ENCODE measurements at regions not wholly inside any gene's neighbourhood (a gene's known extent, or its start where the extent isn't known, plus 50 kb on each side); places are given as distances from the start of the nearest gene placed in this dataset.

DNA sequence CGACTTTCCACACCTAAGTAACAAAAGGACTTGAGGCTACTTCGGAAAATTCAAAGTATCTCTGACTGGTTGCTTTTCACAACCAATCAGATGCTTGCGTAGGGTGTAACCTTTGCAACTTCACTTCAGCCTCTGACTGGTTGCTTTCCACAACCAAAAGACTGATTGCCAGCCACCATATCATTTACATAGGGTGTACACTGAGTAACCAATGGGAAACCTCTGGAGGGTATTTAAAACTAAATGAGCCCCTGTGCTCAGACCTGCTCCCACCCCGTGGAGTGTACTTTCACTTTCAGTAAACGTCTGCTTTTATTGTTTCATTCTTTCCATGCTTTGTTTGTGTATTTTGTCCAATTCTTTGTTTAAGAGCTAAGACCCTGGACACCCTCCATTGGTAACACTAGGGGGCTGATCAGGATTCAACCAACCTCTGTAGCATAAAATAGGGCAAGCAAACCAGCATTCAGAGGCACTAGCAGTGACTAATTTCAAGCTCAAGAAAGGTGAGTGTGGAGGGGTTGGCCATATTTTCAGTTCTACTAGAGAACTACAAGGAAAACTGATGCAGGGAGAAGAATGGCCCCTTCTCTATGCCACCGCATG is 390.8 kb downstream of the POM121L12 start:
- H3K27ac ChIP-seq (ENCODE audit: low read length) = no peak overlapping the region
- H3K9ac ChIP-seq (ENCODE audit: low read length) = no peak overlapping the region
- H3K79me2 ChIP-seq (ENCODE audit: low read length) = no peaks in the 10 kb centered on the region
- no peak overlapping the region; the same call in 1 of the 2 replicates for H2AFZ ChIP-seq (ENCODE audit: low read depth, low read length)
- H3K4me1 ChIP-seq (ENCODE audit: low read length) = no peaks in the 10 kb centered on the region
- H3K9me3 ChIP-seq (ENCODE audit: insufficient read depth, low read length) = no peaks in the 10 kb centered on the region
- TF ChIP-seq EZH2phosphoT487 (IDR thresholded peaks at IDR 0.05; ENCODE audit: low read depth) = no peak
- TF ChIP-seq, protein P1, sequence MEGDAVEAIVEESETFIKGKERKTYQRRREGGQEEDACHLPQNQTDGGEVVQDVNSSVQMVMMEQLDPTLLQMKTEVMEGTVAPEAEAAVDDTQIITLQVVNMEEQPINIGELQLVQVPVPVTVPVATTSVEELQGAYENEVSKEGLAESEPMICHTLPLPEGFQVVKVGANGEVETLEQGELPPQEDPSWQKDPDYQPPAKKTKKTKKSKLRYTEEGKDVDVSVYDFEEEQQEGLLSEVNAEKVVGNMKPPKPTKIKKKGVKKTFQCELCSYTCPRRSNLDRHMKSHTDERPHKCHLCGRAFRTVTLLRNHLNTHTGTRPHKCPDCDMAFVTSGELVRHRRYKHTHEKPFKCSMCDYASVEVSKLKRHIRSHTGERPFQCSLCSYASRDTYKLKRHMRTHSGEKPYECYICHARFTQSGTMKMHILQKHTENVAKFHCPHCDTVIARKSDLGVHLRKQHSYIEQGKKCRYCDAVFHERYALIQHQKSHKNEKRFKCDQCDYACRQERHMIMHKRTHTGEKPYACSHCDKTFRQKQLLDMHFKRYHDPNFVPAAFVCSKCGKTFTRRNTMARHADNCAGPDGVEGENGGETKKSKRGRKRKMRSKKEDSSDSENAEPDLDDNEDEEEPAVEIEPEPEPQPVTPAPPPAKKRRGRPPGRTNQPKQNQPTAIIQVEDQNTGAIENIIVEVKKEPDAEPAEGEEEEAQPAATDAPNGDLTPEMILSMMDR (IDR thresholded peaks at IDR 0.05; ENCODE audit: low read depth, low read length) = no peak
- peak overlapping the region; percentile 27 for H3K4me2 ChIP-seq (ENCODE audit: low read length)
- no peak overlapping the region for H3K4me3 ChIP-seq (ENCODE audit: low read length)
- no peaks in the 10 kb centered on the region for H3K27me3 ChIP-seq (ENCODE audit: low read depth, low read length)
- no peaks in the 10 kb centered on the region for H4K20me1 ChIP-seq (ENCODE audit: insufficient read depth, low read length)
- H3K36me3 ChIP-seq (replicated peaks; ENCODE audit: low read depth, low read length) = no peaks in the 10 kb centered on the region

- no peaks in the 10 kb centered on the region for H3K27me3 ChIP-seq (ENCODE audit: low read depth, low read length)
- no peaks in the 10 kb centered on the region for H3K9me3 ChIP-seq (ENCODE audit: insufficient read depth, low read length)
- H3K79me2 ChIP-seq (ENCODE audit: low read length) = no peaks in the 10 kb centered on the region
- no peak overlapping the region for H3K4me3 ChIP-seq (ENCODE audit: low read length)
- H3K27ac ChIP-seq (ENCODE audit: low read length) = no peak overlapping the region
- no peaks in the 10 kb centered on the region for H3K4me1 ChIP-seq (ENCODE audit: low read length)
- no peak overlapping the region for H2AFZ ChIP-seq (ENCODE audit: low read depth, low read length)
- H3K4me2 ChIP-seq (ENCODE audit: low read length) = no peak overlapping the region
- H3K36me3 ChIP-seq (replicated peaks; ENCODE audit: low read depth, low read length) = no peaks in the 10 kb centered on the region
- no peaks in the 10 kb centered on the region for H4K20me1 ChIP-seq (ENCODE audit: insufficient read depth, low read length)
- TF ChIP-seq, protein P1 (IDR thresholded peaks at IDR 0.05; ENCODE audit: low read depth, low read length) = no peak
- TF ChIP-seq EZH2phosphoT487 (IDR thresholded peaks at IDR 0.05; ENCODE audit: low read depth) = no peak
- no peak overlapping the region for H3K9ac ChIP-seq (ENCODE audit: low read length)
Observed at GRCh38 chr7:53428045-53428444, 392.6 kb downstream of the POM121L12 start.

- no peak overlapping the region for H3K4me3 ChIP-seq (ENCODE audit: low read length)
- H2AFZ ChIP-seq (ENCODE audit: low read depth, low read length) = no peak overlapping the region
- no peak for TF ChIP-seq EZH2phosphoT487 (IDR thresholded peaks at IDR 0.05; ENCODE audit: low read depth)
- TF ChIP-seq, protein P1 (IDR thresholded peaks at IDR 0.05; ENCODE audit: low read depth, low read length) = no peak
- peaks cover 5% of the 10 kb centered on the region; the same call in 1 of the 2 replicates for H3K4me1 ChIP-seq (ENCODE audit: low read length)
- no peak overlapping the region for H3K27ac ChIP-seq (ENCODE audit: low read length)
- H3K4me2 ChIP-seq (ENCODE audit: low read length) = no peak overlapping the region
- H3K9me3 ChIP-seq (ENCODE audit: insufficient read depth, low read length) = no peaks in the 10 kb centered on the region
- H3K79me2 ChIP-seq (ENCODE audit: low read length) = no peaks in the 10 kb centered on the region
- no peak overlapping the region for H3K9ac ChIP-seq (ENCODE audit: low read length)
- H3K36me3 ChIP-seq (replicated peaks; ENCODE audit: low read depth, low read length) = no peaks in the 10 kb centered on the region
- H4K20me1 ChIP-seq (ENCODE audit: insufficient read depth, low read length) = no peaks in the 10 kb centered on the region
- no peaks in the 10 kb centered on the region for H3K27me3 ChIP-seq (ENCODE audit: low read depth, low read length)
Observed at GRCh38 chr7:53431901-53432300, 396.5 kb downstream of the POM121L12 start.

DNA sequence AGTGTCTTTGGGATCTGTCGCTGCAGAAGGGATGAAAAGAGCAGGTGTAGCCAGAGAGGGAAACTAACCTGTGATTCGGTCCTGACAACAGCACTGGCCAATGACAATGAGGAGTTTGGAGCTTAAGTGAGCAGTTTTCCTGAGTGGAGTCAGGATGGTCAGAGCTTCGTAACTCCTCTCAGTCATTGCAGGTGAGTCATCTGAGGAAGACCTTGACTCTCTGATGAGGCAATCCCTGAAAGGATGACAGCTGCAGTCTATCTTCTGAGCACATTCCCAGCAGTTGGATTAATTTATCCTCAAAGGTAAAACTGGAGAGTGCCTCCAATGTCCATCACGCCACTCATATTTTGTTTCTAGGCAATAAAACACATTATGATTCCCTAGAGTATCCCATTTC is 401.9 kb downstream of the POM121L12 start:
- Histone ChIP-seq H2AFZ (ENCODE audit: low read depth, low read length) (no peak overlapping the region), H3K27me3 (ENCODE audit: low read depth, low read length) (no peaks in the 10 kb centered on the region), H3K9ac (ENCODE audit: low read length) (no peak overlapping the region)

More for the DNA sequence above, 401.9 kb downstream of the POM121L12 start:
- TF ChIP-seq, protein P1 (IDR thresholded peaks at IDR 0.05; ENCODE audit: low read depth, low read length) = no peak
- TF ChIP-seq EZH2phosphoT487 (IDR thresholded peaks at IDR 0.05; ENCODE audit: low read depth) = no peak
- no peaks in the 10 kb centered on the region for H4K20me1 ChIP-seq (ENCODE audit: insufficient read depth, low read length)
- H3K27ac ChIP-seq (ENCODE audit: low read length) = no peak overlapping the region
- H3K4me2 ChIP-seq (ENCODE audit: low read length) = no peak overlapping the region
- no peaks in the 10 kb centered on the region for H3K9me3 ChIP-seq (ENCODE audit: insufficient read depth, low read length)
- peaks cover 5% of the 10 kb centered on the region; the same call in 1 of the 2 replicates for H3K4me1 ChIP-seq (ENCODE audit: low read length)
- no peak overlapping the region for H3K4me3 ChIP-seq (ENCODE audit: low read length)
- no peaks in the 10 kb centered on the region for H3K79me2 ChIP-seq (ENCODE audit: low read length)
- H3K36me3 ChIP-seq (replicated peaks; ENCODE audit: low read depth, low read length) = no peaks in the 10 kb centered on the region
